ENCODE measurements at regions not wholly inside any gene's neighbourhood (a gene's known extent, or its start where the extent isn't known, plus 50 kb on each side); places are given as distances from the start of the nearest gene placed in this dataset.

GRCh38 chr7:49631071-49631815, 142.2 kb upstream of the VWC2 start:
- Histone ChIP-seq H3F3A (ENCODE audit: insufficient read depth, low read length) (no peaks in the 10 kb centered on the region), H3K9me2 (ENCODE audit: low read depth, low read length) (no peaks in the 10 kb centered on the region), H3K9ac (ENCODE audit: low read length) (no peak overlapping the region), H3K9me3 (ENCODE audit: low read length) (no peaks in the 10 kb centered on the region), H3K4me3 (ENCODE audit: low read depth, low read length, poor library complexity, severe bottlenecking) (no peak overlapping the region), H3K27me3 (ENCODE audit: insufficient read depth, low read length) (no peaks in the 10 kb centered on the region), H3K79me2 (ENCODE audit: insufficient read depth, low read length) (no peaks in the 10 kb centered on the region), H3K4me2 (ENCODE audit: low read length) (no peak overlapping the region), H3K4me1 (ENCODE audit: insufficient read depth, low read length, severe bottlenecking) (peaks cover 14% of the 10 kb centered on the region), H2AFZ (ENCODE audit: low read length) (no peak overlapping the region), H3K27ac (ENCODE audit: low read depth, low read length, poor library complexity, severe bottlenecking) (no peak overlapping the region), H4K20me1 (ENCODE audit: insufficient read depth, low read length) (no peaks in the 10 kb centered on the region), H3K36me3 (ENCODE audit: insufficient read depth, low read length) (no peaks in the 10 kb centered on the region)
- no peak for TF ChIP-seq EZH2 (IDR thresholded peaks at IDR 0.05; ENCODE audit: borderline replicate concordance, low read length)

DNA sequence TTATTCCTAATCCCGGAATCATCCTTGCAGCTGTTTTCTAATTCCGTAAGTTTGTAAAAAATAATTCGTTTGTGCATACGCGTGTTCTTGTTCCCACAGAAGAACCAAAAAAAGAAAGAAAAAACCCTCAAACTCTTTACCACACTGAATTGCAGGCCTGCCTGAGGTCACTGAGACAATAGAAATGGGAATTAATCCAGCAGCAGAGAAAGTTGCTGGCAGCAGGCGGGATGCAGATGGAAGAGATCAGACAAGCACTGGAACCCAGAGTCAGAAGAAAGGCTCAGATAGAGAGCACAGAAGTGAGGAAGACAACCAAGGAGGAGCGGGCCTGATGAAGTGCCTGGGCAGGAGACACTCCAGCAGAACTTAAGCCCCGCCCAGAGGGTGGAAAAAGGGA, 141.5 kb upstream of the VWC2 start:
- H3K9me2 ChIP-seq (ENCODE audit: low read depth, low read length), result no peaks in the 10 kb centered on the region
- no peaks in the 10 kb centered on the region for H3F3A ChIP-seq (ENCODE audit: insufficient read depth, low read length)
- H3K27ac ChIP-seq (ENCODE audit: low read depth, low read length, poor library complexity, severe bottlenecking), result no peak overlapping the region
- peaks cover 14% of the 10 kb centered on the region for H3K4me1 ChIP-seq (ENCODE audit: insufficient read depth, low read length, severe bottlenecking)
- no peak overlapping the region for H3K9ac ChIP-seq (ENCODE audit: low read length)
- no peak overlapping the region for H3K4me2 ChIP-seq (ENCODE audit: low read length)
- H3K79me2 ChIP-seq (ENCODE audit: insufficient read depth, low read length), result no peaks in the 10 kb centered on the region
- TF ChIP-seq CTCF (IDR thresholded peaks at IDR 0.05; ENCODE audit: low read length), result no peak
- TF ChIP-seq EZH2 (IDR thresholded peaks at IDR 0.05; ENCODE audit: borderline replicate concordance, low read length), result no peak
- no peaks in the 10 kb centered on the region for H4K20me1 ChIP-seq (ENCODE audit: insufficient read depth, low read length)
- no peak overlapping the region for H3K4me3 ChIP-seq (ENCODE audit: low read depth, low read length, poor library complexity, severe bottlenecking)
- H3K36me3 ChIP-seq (ENCODE audit: insufficient read depth, low read length), result no peaks in the 10 kb centered on the region
- H3K27me3 ChIP-seq (ENCODE audit: insufficient read depth, low read length), result no peaks in the 10 kb centered on the region
- no peak overlapping the region for H2AFZ ChIP-seq (ENCODE audit: low read length)
- H3K9me3 ChIP-seq (ENCODE audit: low read length), result no peaks in the 10 kb centered on the region

- no peaks in the 10 kb centered on the region for H3K79me2 ChIP-seq (ENCODE audit: insufficient read depth, low read length)
- H3K9me3 ChIP-seq (ENCODE audit: low read length), result no peaks in the 10 kb centered on the region
- H3K4me2 ChIP-seq (ENCODE audit: low read length), result no peak overlapping the region
- H3K9me2 ChIP-seq (ENCODE audit: low read depth, low read length), result no peaks in the 10 kb centered on the region
- no peaks in the 10 kb centered on the region for H4K20me1 ChIP-seq (ENCODE audit: insufficient read depth, low read length)
- H3F3A ChIP-seq (ENCODE audit: insufficient read depth, low read length), result no peaks in the 10 kb centered on the region
- H3K36me3 ChIP-seq (ENCODE audit: insufficient read depth, low read length), result no peaks in the 10 kb centered on the region
- no peaks in the 10 kb centered on the region for H3K27me3 ChIP-seq (ENCODE audit: insufficient read depth, low read length)
- peak; percentile 41; the same call in 1 of the 2 replicates for TF ChIP-seq CTCF (IDR thresholded peaks at IDR 0.05; ENCODE audit: low read length)
- no peak for TF ChIP-seq EZH2 (IDR thresholded peaks at IDR 0.05; ENCODE audit: borderline replicate concordance, low read length)
- H3K9ac ChIP-seq (ENCODE audit: low read length), result no peak overlapping the region
- H3K4me1 ChIP-seq (ENCODE audit: insufficient read depth, low read length, severe bottlenecking), result peaks cover 10% of the 10 kb centered on the region
- H3K4me3 ChIP-seq (ENCODE audit: low read depth, low read length, poor library complexity, severe bottlenecking), result no peak overlapping the region
- no peak overlapping the region for H3K27ac ChIP-seq (ENCODE audit: low read depth, low read length, poor library complexity, severe bottlenecking)
- no peak overlapping the region for H2AFZ ChIP-seq (ENCODE audit: low read length)
Measured at GRCh38 chr7:49635800-49636199, 137.6 kb upstream of the VWC2 start.

DNA sequence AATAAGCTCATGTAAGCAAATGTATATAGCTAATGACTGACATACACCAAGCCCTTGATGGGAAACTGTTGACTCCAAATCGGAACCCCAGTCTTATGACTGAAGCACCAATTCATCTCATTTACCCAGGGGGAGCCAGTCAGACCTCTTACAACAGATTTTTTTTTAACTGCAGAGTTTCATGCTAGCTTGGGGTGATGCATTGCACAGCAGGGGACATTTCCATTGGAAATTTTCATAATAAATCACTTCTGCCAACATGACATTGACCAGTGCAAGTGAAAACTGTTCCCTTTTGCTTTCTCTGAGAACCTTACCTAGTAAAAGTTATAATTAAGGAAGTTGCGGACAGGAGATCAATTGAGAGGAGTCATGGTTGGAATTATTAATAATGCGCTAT, 137.0 kb upstream of the VWC2 start:
- Histone ChIP-seq H3F3A (ENCODE audit: insufficient read depth, low read length) (no peaks in the 10 kb centered on the region), H4K20me1 (ENCODE audit: insufficient read depth, low read length) (no peaks in the 10 kb centered on the region), H3K4me2 (ENCODE audit: low read length) (no peak overlapping the region)

More for the DNA sequence above, 137.0 kb upstream of the VWC2 start:
- Histone ChIP-seq H3K4me1 (ENCODE audit: insufficient read depth, low read length, severe bottlenecking) (peaks cover 4% of the 10 kb centered on the region), H3K27me3 (ENCODE audit: insufficient read depth, low read length) (no peaks in the 10 kb centered on the region), H2AFZ (ENCODE audit: low read length) (no peak overlapping the region), H3K27ac (ENCODE audit: low read depth, low read length, poor library complexity, severe bottlenecking) (no peak overlapping the region), H3K9ac (ENCODE audit: low read length) (no peak overlapping the region), H3K9me2 (ENCODE audit: low read depth, low read length) (no peaks in the 10 kb centered on the region), H3K36me3 (ENCODE audit: insufficient read depth, low read length) (no peaks in the 10 kb centered on the region), H3K79me2 (ENCODE audit: insufficient read depth, low read length) (no peaks in the 10 kb centered on the region), H3K4me3 (ENCODE audit: low read depth, low read length, poor library complexity, severe bottlenecking) (no peak overlapping the region), H3K9me3 (ENCODE audit: low read length) (no peaks in the 10 kb centered on the region)
- no peak for TF ChIP-seq EZH2 (IDR thresholded peaks at IDR 0.05; ENCODE audit: borderline replicate concordance, low read length)
- no peak for TF ChIP-seq CTCF (IDR thresholded peaks at IDR 0.05; ENCODE audit: low read length)

Data from OCI-LY1 (cell line).